ENCODE measurements at regions not wholly inside any gene's neighbourhood (a gene's known extent, or its start where the extent isn't known, plus 50 kb on each side); places are given as distances from the start of the nearest gene placed in this dataset.

GRCh38 chr4:27090406-27090805 is 229.8 kb downstream of the STIM2 start:
- TF ChIP-seq POLR2A (IDR thresholded peaks at IDR 0.05; ENCODE audit: low read length): no peak
- TF ChIP-seq GATA1 (IDR thresholded peaks at IDR 0.05; ENCODE audit: low read depth, low read length): no peak
